Glutamatergic neuron (in vitro differentiated cells): ENCODE measurements at regions not wholly inside any gene's neighbourhood (a gene's known extent, or its start where the extent isn't known, plus 50 kb on each side); places are given as distances from the start of the nearest gene placed in this dataset.

ENCODE experiments used
- DNase-seq: peaks from one replicate; pipeline ENCODE4 v3.0.0; 2022
- H3K27ac Mint-ChIP-seq: one replicate; pipeline ENCODE4 v1.8.0; 2020; ENCODE audit warnings: mild to moderate bottlenecking, mixed read lengths, inconsistent platforms; ENCODE audit not compliant: unreplicated experiment
- H3K27me3 Mint-ChIP-seq: one replicate; pipeline ENCODE4 v1.8.0; 2020; ENCODE audit warnings: mild to moderate bottlenecking, moderate library complexity, mixed read lengths, inconsistent platforms; ENCODE audit not compliant: unreplicated experiment
- H3K36me3 Mint-ChIP-seq: one replicate; pipeline ENCODE4 v1.8.0; 2020; ENCODE audit warnings: mild to moderate bottlenecking, mixed read lengths, inconsistent platforms; ENCODE audit not compliant: unreplicated experiment
- H3K4me1 Mint-ChIP-seq: one replicate; pipeline ENCODE4 v1.8.0; 2020; ENCODE audit warnings: mild to moderate bottlenecking, low read depth, mixed read lengths, inconsistent platforms; ENCODE audit not compliant: unreplicated experiment
- H3K4me3 Mint-ChIP-seq: one replicate; pipeline ENCODE4 v1.8.0; 2020; ENCODE audit warnings: mild to moderate bottlenecking, mixed read lengths, inconsistent platforms; ENCODE audit not compliant: unreplicated experiment
- H3K9me3 Mint-ChIP-seq: one replicate; pipeline ENCODE4 v1.8.0; 2020; ENCODE audit warnings: mild to moderate bottlenecking, moderate library complexity, mixed read lengths, inconsistent platforms; ENCODE audit not compliant: unreplicated experiment
- TF ChIP-seq, protein P1 (sequence below): fragments of 200-600 bp; sonication (generic); IDR thresholded peaks from one replicate; pipeline ENCODE4 v1.5.0; 2021; ENCODE audit not compliant: partially characterized antibody, unreplicated experiment

DNA sequence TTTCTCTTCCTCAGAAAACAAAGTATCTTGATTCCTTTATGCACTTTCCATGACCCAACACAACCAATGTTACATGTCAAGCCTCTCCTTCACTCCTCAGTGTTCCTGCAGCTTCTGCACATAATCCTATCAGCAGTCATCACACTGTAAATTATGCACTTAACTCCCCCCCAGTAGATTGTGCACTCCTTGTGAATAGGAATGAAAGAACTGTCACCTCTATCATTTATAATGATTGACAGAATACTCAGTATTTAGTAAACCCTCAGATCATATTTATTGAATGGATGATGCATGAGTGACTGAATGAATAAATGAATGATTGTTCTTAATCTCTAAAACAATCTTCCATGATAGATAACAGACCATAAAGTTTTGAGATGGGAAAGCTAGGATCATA lies 253.3 kb downstream of the HS3ST1 start:
- H3K4me3 Mint-ChIP-seq: no peak overlapping the region
- no peak overlapping the region for H3K27ac Mint-ChIP-seq
- H3K36me3 Mint-ChIP-seq: peaks cover 4% of the 10 kb centered on the region
- TF ChIP-seq, protein P1, sequence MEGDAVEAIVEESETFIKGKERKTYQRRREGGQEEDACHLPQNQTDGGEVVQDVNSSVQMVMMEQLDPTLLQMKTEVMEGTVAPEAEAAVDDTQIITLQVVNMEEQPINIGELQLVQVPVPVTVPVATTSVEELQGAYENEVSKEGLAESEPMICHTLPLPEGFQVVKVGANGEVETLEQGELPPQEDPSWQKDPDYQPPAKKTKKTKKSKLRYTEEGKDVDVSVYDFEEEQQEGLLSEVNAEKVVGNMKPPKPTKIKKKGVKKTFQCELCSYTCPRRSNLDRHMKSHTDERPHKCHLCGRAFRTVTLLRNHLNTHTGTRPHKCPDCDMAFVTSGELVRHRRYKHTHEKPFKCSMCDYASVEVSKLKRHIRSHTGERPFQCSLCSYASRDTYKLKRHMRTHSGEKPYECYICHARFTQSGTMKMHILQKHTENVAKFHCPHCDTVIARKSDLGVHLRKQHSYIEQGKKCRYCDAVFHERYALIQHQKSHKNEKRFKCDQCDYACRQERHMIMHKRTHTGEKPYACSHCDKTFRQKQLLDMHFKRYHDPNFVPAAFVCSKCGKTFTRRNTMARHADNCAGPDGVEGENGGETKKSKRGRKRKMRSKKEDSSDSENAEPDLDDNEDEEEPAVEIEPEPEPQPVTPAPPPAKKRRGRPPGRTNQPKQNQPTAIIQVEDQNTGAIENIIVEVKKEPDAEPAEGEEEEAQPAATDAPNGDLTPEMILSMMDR: no peak
- no peak for DNase-seq
- no peaks in the 10 kb centered on the region for H3K27me3 Mint-ChIP-seq
- no peaks in the 10 kb centered on the region for H3K4me1 Mint-ChIP-seq
- H3K9me3 Mint-ChIP-seq: no peaks in the 10 kb centered on the region

DNA sequence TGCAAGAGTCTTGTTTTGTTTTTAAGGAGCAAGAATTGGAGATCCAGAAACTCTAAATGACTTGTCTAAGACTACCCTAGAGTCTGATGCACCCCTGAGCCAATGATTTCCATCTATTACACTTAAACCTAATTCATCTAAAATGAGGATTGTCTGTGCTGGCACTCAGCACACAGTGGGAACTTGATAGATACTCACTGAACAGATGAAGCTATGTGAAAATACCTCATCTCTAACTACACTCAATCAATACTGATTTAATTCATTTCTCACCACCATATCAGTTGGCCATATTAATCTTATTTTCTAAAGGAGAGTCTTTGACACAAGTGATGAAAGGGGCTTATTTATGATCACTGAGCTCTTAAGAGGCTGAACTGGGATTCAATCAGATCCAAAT lies 262.1 kb downstream of the HS3ST1 start:
- TF ChIP-seq, protein P1: no peak
- Mint-ChIP-seq H3K27ac (no peak overlapping the region), H3K4me1 (no peaks in the 10 kb centered on the region), H3K27me3 (no peaks in the 10 kb centered on the region), H3K9me3 (no peaks in the 10 kb centered on the region), H3K4me3 (no peak overlapping the region), H3K36me3 (no peaks in the 10 kb centered on the region)
- DNase-seq: no peak

DNA sequence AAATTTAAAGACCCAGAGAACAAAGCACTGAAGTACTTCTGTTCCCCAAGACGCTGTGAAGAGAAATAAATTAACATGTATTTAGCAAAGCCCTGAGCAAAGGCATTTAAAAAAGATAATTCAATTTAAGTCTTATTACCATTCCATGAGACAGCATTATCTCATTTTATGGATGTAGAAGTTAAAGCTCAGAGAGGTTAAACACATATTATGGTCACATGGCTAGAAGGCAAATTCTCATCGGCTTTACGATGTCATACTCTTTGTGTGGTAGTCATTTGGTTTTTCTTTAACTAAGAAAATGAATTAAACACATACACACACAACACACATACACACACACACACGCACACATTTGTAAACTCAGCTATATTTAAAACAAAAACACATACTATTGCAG lies 262.7 kb downstream of the HS3ST1 start:
- Mint-ChIP-seq H3K4me3 (no peak overlapping the region), H3K4me1 (no peaks in the 10 kb centered on the region), H3K9me3 (no peaks in the 10 kb centered on the region), H3K27ac (no peak overlapping the region), H3K27me3 (no peaks in the 10 kb centered on the region), H3K36me3 (no peaks in the 10 kb centered on the region)
- TF ChIP-seq, protein P1: no peak
- no peak for DNase-seq

DNA sequence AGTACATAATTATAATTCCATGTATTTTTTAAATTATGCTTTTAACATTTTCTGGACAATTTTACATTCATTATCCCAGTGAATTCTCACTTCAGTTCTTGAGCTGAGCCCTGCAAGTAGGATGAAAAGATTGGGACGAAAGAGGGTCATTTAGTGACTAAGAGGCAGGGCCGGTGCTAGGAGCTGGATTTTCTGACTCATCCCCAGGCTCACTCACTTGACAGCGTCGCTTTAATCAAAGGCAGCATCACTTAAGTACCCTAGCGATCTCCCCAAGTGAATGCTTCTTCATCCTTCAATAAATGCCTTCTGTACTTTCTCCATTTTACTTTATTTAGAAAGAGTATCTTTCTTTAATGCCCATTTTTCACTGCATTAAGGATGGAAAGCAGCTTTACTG lies 263.6 kb downstream of the HS3ST1 start:
- TF ChIP-seq, protein P1: no peak
- Mint-ChIP-seq H3K36me3 (no peaks in the 10 kb centered on the region), H3K27me3 (no peaks in the 10 kb centered on the region), H3K4me1 (no peaks in the 10 kb centered on the region), H3K9me3 (no peaks in the 10 kb centered on the region), H3K27ac (no peak overlapping the region), H3K4me3 (no peak overlapping the region)
- DNase-seq: no peak

DNA sequence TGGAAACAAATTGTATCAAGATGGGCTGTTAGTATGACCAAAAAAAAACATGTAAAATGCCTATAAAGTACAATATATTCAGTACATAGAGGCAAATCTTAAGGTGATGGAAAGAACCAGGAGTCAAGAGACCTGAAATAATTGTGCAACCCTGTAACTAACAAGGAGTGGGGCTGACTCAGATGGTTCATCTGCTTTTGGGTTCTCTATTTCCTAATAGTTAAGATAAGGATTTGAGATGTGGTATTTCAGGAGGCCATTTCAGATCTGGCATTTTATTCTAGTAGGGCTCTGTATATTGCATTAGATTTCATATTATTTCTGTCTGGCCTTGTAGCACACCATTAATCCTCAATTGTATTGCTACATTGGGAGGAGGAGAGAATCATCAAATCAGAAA lies 268.4 kb downstream of the HS3ST1 start:
- Mint-ChIP-seq H3K36me3 (no peaks in the 10 kb centered on the region), H3K27ac (no peak overlapping the region), H3K4me3 (no peak overlapping the region), H3K27me3 (no peaks in the 10 kb centered on the region), H3K4me1 (peaks cover 8% of the 10 kb centered on the region), H3K9me3 (no peaks in the 10 kb centered on the region)
- no peak for DNase-seq
- TF ChIP-seq, protein P1: no peak
